ELF-1 (cell line): ENCODE measurements at regions not wholly inside any gene's neighbourhood (a gene's known extent, or its start where the extent isn't known, plus 50 kb on each side); places are given as distances from the start of the nearest gene placed in this dataset.

Source experiments
- DNase-seq: peaks from one replicate; pipeline ENCODE4 v3.0.0-alpha.2; 2016; ENCODE audit warnings: low read depth, low spot score

DNA sequence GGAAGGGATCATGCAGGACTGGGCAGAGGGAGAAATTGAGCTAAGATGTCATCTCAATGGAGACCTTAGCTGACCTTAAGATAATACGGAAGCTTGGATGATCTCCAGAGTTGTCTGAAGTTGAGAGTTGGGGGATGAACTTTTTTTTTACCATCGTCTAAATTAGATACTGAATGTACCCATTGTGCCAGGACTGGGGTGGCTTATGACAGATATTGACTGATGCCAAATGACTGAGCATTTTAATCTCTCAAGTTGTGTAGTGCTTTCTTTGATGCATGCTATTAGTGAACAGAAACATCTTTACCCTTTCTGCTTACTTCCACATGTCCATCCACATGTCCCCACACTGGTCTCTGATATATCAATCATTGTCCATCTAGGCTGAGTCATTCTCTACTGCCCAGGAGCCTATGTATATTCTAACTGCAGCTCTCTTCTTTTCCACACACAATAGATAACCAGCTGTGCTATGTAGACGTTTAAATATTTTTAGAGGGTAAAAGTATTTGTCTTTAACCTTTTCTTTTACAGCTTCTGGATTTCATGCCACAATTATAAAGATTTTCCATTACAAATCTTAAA lies 60.2 kb upstream of the ZKSCAN2 start:
- no peak for DNase-seq

DNA sequence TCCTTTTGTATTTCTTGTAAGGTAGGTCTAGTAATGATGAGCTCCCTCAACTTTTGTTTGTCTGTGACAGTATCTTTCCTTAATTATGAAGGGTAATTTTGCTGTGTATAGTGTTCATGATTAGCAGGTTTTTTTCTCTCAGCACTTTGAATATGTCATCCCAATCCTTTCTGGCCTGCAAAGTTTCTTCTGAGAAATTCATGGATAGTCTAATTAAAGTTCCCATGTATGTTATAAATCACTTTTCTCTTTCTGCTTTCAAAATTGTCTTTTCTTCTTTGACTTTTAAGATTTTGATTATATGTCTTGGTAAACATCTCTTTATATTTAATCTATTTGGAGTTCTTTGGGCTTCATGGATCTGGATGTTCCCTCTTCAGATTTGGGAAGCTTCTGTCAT lies 54.3 kb upstream of the ZKSCAN2 start:
- DNase-seq, result no peak

DNA sequence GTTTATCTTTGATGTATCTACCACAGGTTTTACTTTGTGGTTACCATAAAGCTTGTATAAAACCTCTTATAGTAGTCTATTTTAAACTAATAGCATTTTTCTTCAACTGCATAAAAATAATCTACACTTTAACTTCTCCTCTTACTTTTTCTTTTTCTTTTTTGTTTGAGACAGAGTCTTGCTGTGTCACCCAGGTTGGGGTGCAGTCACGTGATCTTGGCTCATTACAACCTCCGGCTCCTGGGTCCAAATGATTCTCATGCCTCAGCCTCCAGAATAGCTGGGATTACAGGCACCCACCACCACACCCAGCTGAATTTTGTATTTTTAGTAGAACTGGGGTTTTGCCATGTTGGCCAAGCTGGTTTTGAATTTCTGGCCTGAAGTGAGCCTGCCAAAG lies 53.4 kb upstream of the ZKSCAN2 start:
- DNase-seq, result no peak
